Thyroid gland (tissue), 4 donors: ENCODE measurements at regions not wholly inside any gene's neighbourhood (a gene's known extent, or its start where the extent isn't known, plus 50 kb on each side); places are given as distances from the start of the nearest gene placed in this dataset.

Experiments used
- DNase-seq, 2 donors: peaks; one replicate each; pipeline ENCODE4 v3.0.0-alpha.2; 2019
- H3K27ac ChIP-seq, 3 donors: fragments of 200-600 bp; sonication (generic); 1 replicate in 2 of 3; 2 replicates in 1 of 3; pipeline ENCODE4 v1.5.1; 2016 to 2019; ENCODE audit warnings: mild to moderate bottlenecking in 1 of 3, moderate library complexity in 1 of 3
- H3K27me3 ChIP-seq: fragments of 200-600 bp; sonication (generic); one replicate; pipeline ENCODE4 v1.5.1; 2019
- H3K36me3 ChIP-seq, 2 donors: fragments of 200-600 bp; sonication (generic); one replicate each; pipeline ENCODE4 v1.5.1; 2016 to 2019
- H3K4me1 ChIP-seq, 2 donors: fragments of 200-600 bp; sonication (generic); one replicate each; pipeline ENCODE4 v1.5.1; 2017 to 2019
- H3K4me3 ChIP-seq, 3 donors: fragments of 200-600 bp; sonication (generic); replicated peaks in 1 of 3; 1 replicate in 2 of 3; 2 replicates in 1 of 3; pipeline ENCODE4 v1.5.1; 2016; ENCODE audit warnings: mild to moderate bottlenecking in 1 of 3
- H3K9me3 ChIP-seq: fragments of 200-600 bp; sonication (generic); one replicate; pipeline ENCODE4 v1.5.1; 2017
- POLR2A ChIP-seq, 2 donors: fragments of 450-650 bp; IDR thresholded peaks; one replicate each; pipeline ENCODE4 v1.6.1; 2017; ENCODE audit warnings: antibody characterized with exemption in 2 of 2, mild to moderate bottlenecking in 2 of 2, moderate library complexity in 1 of 2
- WGBS, 2 donors: methylation state at CpG; one replicate each; pipeline ENCODE4 v1.1.5; 2017; 5-methylcytosine and 5-hydroxymethylcytosine counted together
- intact Hi-C: fragments of 100-400 bp; cut with DNase I; formaldehyde crosslinking; loops from one replicate; pipeline ENCODE4 v1.15.1; 2023
- TF ChIP-seq, protein P1 (sequence below), 6 experiments: fragments of 200-600 bp in 3 of 6; fragments of 450-650 bp in 3 of 6; sonication (generic) in 3 of 6; IDR thresholded peaks; one replicate each; pipeline ENCODE4 v1.5.1; 2016 to 2019; ENCODE audit warnings: antibody characterized with exemption in 6 of 6, mild to moderate bottlenecking in 2 of 6, inconsistent platforms in 1 of 6, moderate library complexity in 1 of 6

DNA sequence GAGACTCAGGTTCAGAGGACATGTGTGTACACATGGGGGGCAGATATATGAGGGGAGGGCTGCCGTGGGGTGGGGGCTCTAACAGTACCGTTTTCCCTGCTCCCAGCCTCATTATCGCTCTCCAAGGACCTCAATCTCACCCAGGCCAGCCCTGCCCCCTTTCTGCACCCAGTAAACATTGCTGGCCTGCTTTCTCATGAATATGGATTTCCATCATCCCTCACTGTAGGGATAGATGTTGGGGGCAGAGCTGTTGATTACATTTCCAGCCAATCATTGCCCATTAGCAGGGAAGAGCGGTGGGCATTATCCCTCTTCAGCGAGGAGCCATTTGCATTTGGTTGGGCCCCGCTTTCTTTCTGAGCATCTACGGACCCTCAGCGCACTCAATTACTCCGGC lies 273.8 kb downstream of the RPS6KC1 start:
- Histone ChIP-seq H3K27me3 (no peaks in the 10 kb centered on the region), H3K9me3 (no peaks in the 10 kb centered on the region), H3K27ac (no peak overlapping the region), H3K4me1 (no peaks in the 10 kb centered on the region), H3K4me3 (no peak overlapping the region), H3K36me3 (no peaks in the 10 kb centered on the region)
- no peak for DNase-seq
- no peak for TF ChIP-seq POLR2A (IDR thresholded peaks at IDR 0.05)
- TF ChIP-seq, protein P1, sequence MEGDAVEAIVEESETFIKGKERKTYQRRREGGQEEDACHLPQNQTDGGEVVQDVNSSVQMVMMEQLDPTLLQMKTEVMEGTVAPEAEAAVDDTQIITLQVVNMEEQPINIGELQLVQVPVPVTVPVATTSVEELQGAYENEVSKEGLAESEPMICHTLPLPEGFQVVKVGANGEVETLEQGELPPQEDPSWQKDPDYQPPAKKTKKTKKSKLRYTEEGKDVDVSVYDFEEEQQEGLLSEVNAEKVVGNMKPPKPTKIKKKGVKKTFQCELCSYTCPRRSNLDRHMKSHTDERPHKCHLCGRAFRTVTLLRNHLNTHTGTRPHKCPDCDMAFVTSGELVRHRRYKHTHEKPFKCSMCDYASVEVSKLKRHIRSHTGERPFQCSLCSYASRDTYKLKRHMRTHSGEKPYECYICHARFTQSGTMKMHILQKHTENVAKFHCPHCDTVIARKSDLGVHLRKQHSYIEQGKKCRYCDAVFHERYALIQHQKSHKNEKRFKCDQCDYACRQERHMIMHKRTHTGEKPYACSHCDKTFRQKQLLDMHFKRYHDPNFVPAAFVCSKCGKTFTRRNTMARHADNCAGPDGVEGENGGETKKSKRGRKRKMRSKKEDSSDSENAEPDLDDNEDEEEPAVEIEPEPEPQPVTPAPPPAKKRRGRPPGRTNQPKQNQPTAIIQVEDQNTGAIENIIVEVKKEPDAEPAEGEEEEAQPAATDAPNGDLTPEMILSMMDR (IDR thresholded peaks at IDR 0.05): no peak
- 86 to 91% methylated on average over 9 of the region's 9 CpGs for WGBS, 2 donors
- intact Hi-C loops: no loop called here

DNA sequence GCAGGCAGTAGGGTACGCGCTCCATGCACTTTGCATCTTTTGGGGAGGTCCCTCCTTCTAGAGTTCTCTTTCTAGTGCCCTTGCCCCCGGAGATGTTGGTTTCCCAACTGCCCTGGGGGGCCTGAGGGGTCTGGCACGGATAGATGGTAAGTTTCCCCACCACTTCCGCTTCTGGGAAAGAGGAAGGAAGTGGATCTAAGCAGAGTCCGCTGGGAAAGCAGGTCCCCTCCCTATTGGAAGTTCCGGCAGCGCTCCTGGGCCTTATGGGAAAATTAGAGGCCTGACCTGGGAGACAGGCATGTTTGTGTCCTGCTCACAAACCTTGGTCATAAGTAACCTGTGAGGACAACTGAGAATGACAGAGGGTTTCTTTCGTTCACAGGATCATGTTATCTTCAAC lies 274.4 kb downstream of the RPS6KC1 start:
- no peak overlapping the region for H3K4me3 ChIP-seq
- TF ChIP-seq, protein P1 (IDR thresholded peaks at IDR 0.05): no peak
- no peak for TF ChIP-seq POLR2A (IDR thresholded peaks at IDR 0.05)
- intact Hi-C loops: no loop called here
- no peaks in the 10 kb centered on the region for H3K9me3 ChIP-seq
- no peaks in the 10 kb centered on the region for H3K4me1 ChIP-seq
- no peaks in the 10 kb centered on the region for H3K27me3 ChIP-seq
- no peaks in the 10 kb centered on the region for H3K36me3 ChIP-seq
- no peak overlapping the region for H3K27ac ChIP-seq
- WGBS, 2 donors: 70 to 72% methylated on average over 9 of the region's 9 CpGs
- no peak for DNase-seq

DNA sequence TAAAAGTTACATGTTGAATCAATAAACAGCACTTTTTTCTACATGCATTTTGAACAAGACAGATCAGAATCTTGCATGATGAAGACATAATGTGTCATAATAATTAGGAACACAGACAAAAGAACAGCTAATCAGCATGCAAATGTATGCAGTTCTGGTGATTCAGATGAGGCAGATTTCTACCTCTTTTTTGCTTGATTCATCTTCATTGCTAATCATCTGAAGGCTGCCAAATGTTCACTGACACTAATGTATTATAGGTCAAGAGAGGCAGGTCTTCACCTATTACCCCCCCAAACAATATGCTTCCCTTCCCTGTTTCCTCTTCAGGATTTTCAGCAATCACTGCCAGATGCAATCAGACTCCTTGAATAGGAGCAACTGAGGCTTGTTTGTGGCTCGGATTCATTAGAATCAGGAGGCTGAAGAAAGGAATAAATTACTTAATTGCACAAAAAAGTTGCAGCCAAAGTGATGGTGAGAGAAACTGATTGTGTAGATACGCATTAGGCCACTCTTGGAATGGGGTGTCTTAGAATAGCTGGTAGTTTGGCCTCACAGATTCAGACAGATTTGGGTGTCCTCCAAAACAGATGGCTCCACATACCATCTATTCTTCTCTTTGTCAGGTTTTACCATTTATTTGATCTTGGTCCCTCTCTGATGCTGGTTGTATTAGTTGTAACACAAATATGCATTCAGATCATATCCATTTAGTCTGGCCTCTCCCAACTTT lies 275.4 kb downstream of the RPS6KC1 start:
- Histone ChIP-seq H3K27ac (no peak overlapping the region), H3K36me3 (no peaks in the 10 kb centered on the region), H3K4me3 (no peak overlapping the region), H3K27me3 (no peaks in the 10 kb centered on the region), H3K9me3 (no peaks in the 10 kb centered on the region), H3K4me1 (no peaks in the 10 kb centered on the region)
- intact Hi-C loops: no loop called here
- no peak for DNase-seq
- no peak for TF ChIP-seq POLR2A (IDR thresholded peaks at IDR 0.05)
- TF ChIP-seq, protein P1 (IDR thresholded peaks at IDR 0.05): no peak
- 87 to 90% methylated on average over 2 of the region's 2 CpGs for WGBS, 2 donors

DNA sequence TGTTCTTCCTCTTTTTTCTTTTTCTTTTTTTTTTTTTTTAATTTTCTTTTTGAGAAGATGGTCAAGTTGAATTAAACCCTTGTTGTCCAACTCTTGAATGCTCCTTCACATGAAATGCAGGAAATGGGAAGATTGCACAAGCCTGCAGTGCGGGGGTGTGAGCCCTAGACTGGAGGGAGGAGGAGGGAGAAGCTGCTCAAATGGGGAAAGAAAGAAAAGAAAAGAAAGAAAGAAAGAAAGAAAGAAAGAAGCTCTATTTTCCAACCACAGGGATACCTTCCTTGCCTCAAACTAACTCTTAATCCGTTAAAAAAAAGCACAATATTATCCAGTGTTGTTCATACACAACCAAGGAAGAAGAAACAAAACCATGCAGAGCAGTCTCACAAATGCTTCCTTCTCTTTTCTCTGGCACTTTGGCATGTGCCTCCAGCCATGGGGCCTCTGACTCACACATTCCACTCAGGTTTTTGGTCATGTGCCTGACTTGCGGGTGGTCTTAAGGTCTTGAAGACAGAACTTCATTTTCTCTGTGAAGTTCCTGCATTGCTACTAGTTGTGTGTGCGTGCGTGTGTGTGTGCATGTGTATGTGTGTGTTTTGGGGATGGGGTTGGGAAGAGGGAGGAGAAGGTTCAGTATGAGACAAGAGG lies 276.1 kb downstream of the RPS6KC1 start:
- WGBS, 2 donors: 79 to 84% methylated on average over 5 of the region's 5 CpGs
- intact Hi-C loops: no loop called here
- no peaks in the 10 kb centered on the region for H3K9me3 ChIP-seq
- no peak overlapping the region for H3K27ac ChIP-seq
- peak in 1 of 2 donors; percentile 15 for DNase-seq
- H3K4me1 ChIP-seq: no peaks in the 10 kb centered on the region
- no peak overlapping the region for H3K4me3 ChIP-seq
- H3K36me3 ChIP-seq: no peaks in the 10 kb centered on the region
- H3K27me3 ChIP-seq: no peaks in the 10 kb centered on the region
- no peak for TF ChIP-seq POLR2A (IDR thresholded peaks at IDR 0.05)
- TF ChIP-seq, protein P1 (IDR thresholded peaks at IDR 0.05): no peak

DNA sequence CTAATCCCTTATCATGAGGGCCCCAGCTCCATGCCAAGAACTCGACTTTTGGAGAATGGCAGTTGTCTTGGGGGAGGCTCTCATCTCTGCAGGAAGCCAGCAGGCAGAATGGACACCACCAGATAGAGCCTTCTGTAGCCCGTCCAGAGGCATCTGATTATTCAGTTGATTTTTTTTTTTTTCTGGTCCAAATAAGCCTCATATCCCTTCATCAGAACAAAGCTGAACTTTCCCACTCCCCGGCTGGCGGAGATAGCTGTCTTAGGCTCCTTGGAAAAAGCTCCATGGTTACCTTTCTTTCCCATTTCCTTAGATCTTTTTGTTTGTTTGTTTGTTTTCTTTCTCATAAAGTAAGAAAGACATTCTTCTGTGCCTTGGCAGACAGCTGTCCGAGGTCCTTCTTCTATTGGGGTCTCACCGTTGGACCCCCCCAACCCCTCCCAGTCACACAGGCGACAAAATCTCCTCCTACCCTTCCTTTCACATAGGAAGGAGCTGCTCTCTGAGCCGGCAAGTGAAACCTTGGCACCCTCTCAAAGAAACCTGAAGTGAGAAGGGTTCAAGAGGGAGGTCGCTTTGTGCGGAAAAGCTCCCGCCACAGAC lies 278.5 kb downstream of the RPS6KC1 start:
- no peak overlapping the region for H3K4me3 ChIP-seq
- no peaks in the 10 kb centered on the region for H3K4me1 ChIP-seq
- DNase-seq: no peak
- H3K27ac ChIP-seq: no peak overlapping the region
- intact Hi-C loops: no loop called here
- TF ChIP-seq POLR2A (IDR thresholded peaks at IDR 0.05): no peak
- TF ChIP-seq, protein P1 (IDR thresholded peaks at IDR 0.05): no peak
- no peaks in the 10 kb centered on the region for H3K9me3 ChIP-seq
- WGBS, 2 donors: 59 to 60% methylated on average over 11 of the region's 11 CpGs
- no peaks in the 10 kb centered on the region for H3K36me3 ChIP-seq
- no peaks in the 10 kb centered on the region for H3K27me3 ChIP-seq
